SK-N-DZ (cell line): ENCODE measurements at regions not wholly inside any gene's neighbourhood (a gene's known extent, or its start where the extent isn't known, plus 50 kb on each side); places are given as distances from the start of the nearest gene placed in this dataset.

ENCODE experiments used
- DNase-seq: peaks from one replicate; pipeline ENCODE4 v3.0.0-alpha.2; 2015; ENCODE audit warnings: low spot score

DNA sequence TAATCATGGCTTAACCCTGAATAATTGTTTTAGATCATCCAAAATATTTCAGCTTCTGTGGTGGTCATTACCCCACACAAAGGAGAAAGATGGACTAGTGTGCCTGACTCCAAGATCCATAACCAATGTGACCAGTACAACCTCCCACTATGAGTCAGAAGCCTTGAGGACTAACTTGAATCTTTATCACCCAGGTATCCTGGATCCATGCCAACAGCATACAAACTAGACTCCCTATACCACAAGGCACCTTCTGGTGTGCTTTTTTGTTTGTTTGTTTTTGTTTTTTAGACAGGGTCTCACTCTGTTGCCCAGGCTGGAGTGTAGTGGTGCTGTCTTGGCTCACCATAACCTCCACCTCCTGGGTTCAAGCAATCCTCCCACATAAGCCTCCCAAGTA lies 317.7 kb downstream of the VPS13C start:
- no peak for DNase-seq

DNA sequence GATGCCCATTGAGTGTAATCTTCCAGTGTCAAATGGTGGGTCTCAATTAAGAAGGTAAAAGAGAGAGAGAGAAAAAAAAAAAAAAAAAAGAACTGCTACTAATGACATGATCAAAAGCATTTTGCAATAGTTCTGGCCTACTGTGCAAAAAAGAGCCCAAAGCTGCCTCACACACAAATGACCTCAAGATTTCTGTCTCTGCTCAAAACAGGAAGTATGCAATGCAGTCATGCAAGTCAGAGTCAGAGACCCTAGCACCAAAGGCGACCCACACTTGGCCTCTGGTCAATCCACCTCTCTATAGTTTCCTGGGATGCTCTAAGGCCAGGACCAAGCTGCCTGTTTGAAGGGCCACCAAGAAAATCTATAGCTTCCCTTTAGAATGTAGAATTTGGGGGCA lies 323.5 kb downstream of the VPS13C start:
- DNase-seq, result no peak

GRCh38 chr15:61731099-61731498 lies 329.1 kb downstream of the VPS13C start:
- no peak for DNase-seq

- no peak for DNase-seq
Measured at GRCh38 chr15:61729646-61730045, 330.6 kb downstream of the VPS13C start.

GRCh38 chr15:61726166-61726565 lies 334.1 kb downstream of the VPS13C start:
- DNase-seq, result no peak

GRCh38 chr15:61725251-61725650 lies 335.0 kb downstream of the VPS13C start:
- no peak for DNase-seq

- DNase-seq, result no peak
Measured at GRCh38 chr15:61724251-61724939, 335.9 kb downstream of the VPS13C start.

GRCh38 chr15:61721418-61721817 lies 338.8 kb downstream of the VPS13C start:
- no peak for DNase-seq

GRCh38 chr15:61720197-61720704 lies 340.0 kb downstream of the VPS13C start:
- no peak for DNase-seq

- no peak for DNase-seq
Measured at GRCh38 chr15:61715082-61715481, 345.2 kb downstream of the VPS13C start.

DNA sequence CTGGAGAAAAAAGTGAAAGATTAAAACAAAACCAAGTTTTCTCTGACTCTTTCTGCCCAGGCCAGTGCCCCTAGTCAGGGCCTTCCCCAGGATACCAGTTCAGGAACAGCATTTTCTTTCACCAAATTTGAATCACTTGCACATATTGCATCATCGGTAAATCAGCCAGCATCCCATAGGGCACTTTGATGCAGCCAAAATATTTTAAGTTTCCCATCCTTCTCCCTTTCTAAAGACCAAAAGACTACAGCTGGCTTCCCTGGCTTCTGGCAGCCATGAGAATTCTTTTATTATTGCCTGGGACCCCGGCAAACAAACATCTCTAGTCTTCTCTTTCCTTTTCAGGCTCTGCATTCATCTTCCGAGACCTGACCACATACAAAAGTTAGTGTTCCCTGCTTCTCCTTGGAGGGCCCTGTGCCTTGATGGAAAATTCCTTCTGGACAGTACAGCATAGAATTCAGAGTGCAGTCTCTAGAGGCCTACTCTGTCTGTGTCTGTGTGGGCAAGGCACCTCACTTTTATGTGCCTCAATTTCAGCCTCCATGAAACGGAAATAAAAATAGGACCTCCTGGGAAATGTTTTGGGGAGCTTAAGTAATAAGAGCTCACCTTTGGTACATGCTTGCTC lies 348.0 kb downstream of the VPS13C start:
- DNase-seq, result no peak

GRCh38 chr15:61702224-61703020 lies 357.8 kb downstream of the VPS13C start:
- no peak for DNase-seq

DNA sequence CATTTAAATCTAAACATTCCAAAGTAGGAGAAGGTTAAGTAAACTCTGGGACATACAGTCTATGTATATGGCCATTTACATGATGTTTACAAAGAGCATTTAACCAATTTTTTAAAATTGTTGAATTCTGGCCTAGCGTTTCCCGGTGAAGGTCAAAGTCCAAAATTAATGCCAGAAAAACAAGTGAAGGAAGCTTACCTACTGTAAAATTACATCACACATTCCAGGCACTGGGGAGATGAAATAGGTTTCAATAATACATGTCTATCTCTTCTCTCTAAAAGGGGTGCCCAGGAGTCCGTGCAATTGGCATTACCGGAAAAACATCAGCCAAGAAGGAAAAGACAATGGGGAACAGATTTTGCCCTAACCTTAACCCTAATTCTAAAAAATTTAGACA lies 358.8 kb downstream of the VPS13C start:
- DNase-seq, result no peak

DNA sequence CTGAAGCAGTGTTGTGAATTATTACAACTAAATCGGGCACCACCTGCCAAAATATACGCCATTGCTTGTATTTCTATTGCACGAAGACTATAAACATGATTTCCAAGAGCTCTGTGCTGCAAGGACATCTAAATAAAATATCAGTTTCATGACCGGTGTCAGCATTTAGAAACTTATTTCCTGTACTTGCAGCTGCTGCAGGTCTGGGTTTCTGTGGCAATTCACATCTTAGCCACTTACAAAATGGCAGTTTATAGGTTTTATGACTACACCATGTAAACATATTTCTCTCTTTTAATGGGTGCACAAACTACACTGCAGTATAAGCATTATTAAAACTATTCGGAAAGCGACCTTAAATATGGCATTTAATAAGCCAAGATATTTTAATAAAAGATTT lies 359.4 kb downstream of the VPS13C start:
- DNase-seq, result no peak

GRCh38 chr15:61697796-61698195 lies 362.5 kb downstream of the VPS13C start:
- DNase-seq, result no peak

DNA sequence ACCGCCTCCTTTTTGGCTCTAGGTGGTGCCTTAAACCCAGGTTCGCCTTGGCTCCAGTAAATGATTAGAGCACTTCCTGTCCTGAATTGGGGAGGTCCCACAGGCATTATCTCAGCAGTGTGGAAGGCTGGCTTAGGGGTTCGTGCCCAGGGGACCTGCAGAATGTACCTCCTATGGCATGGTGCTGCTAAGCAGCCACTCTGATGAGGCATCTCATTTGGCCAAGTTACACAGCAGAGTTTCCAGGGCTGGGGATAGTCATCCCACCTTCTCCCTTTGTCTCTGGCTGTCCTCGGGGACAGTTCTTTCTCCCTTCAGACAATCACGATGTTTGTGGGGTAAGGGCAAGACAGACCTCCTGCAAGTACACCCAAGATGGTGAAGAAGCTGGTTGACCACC lies 371.2 kb downstream of the VPS13C start:
- no peak for DNase-seq

DNA sequence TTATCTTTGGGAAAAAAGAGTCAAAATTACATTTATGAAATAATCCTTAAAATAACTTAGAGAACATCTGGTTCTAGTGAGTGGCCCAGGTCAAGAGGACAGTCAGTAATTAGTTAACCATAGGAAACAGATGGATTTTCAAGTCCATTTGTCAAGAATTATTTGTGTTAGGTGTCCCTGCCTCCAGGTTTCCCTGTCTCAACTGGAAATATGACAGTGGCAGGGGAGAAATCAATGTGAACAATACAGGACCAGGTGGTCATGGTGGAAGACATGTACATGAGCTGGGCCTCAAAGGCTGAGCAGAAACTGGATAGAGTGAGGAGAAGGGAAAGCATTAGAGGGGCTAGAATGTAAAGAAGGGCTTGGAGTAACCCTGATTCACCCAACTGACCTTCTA lies 372.6 kb downstream of the VPS13C start:
- peak; percentile 77 for DNase-seq

DNA sequence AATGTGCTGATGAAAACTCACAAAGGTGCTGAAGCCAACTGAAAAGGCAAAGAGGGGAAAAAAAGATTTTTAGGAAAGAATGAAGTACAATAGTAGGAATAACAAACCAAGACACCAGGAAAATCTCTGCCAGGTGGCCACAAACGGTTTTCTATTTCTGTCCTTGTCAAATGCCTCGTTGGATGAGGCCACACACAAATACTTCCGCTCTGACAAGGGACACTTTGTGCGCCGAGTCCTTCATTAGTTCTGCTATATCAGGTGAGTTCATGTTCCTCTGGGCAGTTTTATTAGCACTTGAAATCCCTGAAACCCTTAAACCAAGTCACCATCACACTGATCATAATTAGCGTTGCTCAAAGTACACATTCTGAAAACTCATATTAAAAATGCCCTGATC lies 373.1 kb downstream of the VPS13C start:
- DNase-seq, result peak; percentile 28

- DNase-seq, result no peak
Measured at GRCh38 chr15:61685971-61686370, 374.3 kb downstream of the VPS13C start.

GRCh38 chr15:61685534-61685933 lies 374.7 kb downstream of the VPS13C start:
- DNase-seq, result no peak

- DNase-seq, result no peak
Measured at GRCh38 chr15:61684749-61685467, 375.3 kb downstream of the VPS13C start.
